ENCODE measurements at regions not wholly inside any gene's neighbourhood (a gene's known extent, or its start where the extent isn't known, plus 50 kb on each side); places are given as distances from the start of the nearest gene placed in this dataset.

GRCh38 chr22:49158741-49159564 lies 668.7 kb downstream of the BRD1 start:
- no peaks in the 10 kb centered on the region for H3F3A ChIP-seq (replicated peaks; ENCODE audit: low read depth)
- H3K4me3 ChIP-seq: no peak overlapping the region
- TF ChIP-seq POLR2AphosphoS5 (IDR thresholded peaks at IDR 0.05; ENCODE audit: low read depth): no peak
- TF ChIP-seq, protein P1, sequence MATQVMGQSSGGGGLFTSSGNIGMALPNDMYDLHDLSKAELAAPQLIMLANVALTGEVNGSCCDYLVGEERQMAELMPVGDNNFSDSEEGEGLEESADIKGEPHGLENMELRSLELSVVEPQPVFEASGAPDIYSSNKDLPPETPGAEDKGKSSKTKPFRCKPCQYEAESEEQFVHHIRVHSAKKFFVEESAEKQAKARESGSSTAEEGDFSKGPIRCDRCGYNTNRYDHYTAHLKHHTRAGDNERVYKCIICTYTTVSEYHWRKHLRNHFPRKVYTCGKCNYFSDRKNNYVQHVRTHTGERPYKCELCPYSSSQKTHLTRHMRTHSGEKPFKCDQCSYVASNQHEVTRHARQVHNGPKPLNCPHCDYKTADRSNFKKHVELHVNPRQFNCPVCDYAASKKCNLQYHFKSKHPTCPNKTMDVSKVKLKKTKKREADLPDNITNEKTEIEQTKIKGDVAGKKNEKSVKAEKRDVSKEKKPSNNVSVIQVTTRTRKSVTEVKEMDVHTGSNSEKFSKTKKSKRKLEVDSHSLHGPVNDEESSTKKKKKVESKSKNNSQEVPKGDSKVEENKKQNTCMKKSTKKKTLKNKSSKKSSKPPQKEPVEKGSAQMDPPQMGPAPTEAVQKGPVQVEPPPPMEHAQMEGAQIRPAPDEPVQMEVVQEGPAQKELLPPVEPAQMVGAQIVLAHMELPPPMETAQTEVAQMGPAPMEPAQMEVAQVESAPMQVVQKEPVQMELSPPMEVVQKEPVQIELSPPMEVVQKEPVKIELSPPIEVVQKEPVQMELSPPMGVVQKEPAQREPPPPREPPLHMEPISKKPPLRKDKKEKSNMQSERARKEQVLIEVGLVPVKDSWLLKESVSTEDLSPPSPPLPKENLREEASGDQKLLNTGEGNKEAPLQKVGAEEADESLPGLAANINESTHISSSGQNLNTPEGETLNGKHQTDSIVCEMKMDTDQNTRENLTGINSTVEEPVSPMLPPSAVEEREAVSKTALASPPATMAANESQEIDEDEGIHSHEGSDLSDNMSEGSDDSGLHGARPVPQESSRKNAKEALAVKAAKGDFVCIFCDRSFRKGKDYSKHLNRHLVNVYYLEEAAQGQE (IDR thresholded peaks at IDR 0.05; ENCODE audit: unreplicated experiment): no peak
- TF ChIP-seq EZH2phosphoT487 (IDR thresholded peaks at IDR 0.05; ENCODE audit: unreplicated experiment): no peak
- TF ChIP-seq STAT1 (IDR thresholded peaks at IDR 0.05; ENCODE audit: unreplicated experiment): no peak
- TF ChIP-seq ZNF114 (CRISPR knock-in tag; IDR thresholded peaks at IDR 0.05): no peak
- no peak for TF ChIP-seq JUNB (IDR thresholded peaks at IDR 0.05; ENCODE audit: unreplicated experiment)
- no peak for TF ChIP-seq EZH2 (IDR thresholded peaks at IDR 0.05; ENCODE audit: low read depth, unreplicated experiment)
- TF ChIP-seq ZNF462 (CRISPR knock-in tag; IDR thresholded peaks at IDR 0.05): no peak
- no peak for TF ChIP-seq NANOG (IDR thresholded peaks at IDR 0.05; ENCODE audit: borderline replicate concordance)
- TF ChIP-seq, protein P2, sequence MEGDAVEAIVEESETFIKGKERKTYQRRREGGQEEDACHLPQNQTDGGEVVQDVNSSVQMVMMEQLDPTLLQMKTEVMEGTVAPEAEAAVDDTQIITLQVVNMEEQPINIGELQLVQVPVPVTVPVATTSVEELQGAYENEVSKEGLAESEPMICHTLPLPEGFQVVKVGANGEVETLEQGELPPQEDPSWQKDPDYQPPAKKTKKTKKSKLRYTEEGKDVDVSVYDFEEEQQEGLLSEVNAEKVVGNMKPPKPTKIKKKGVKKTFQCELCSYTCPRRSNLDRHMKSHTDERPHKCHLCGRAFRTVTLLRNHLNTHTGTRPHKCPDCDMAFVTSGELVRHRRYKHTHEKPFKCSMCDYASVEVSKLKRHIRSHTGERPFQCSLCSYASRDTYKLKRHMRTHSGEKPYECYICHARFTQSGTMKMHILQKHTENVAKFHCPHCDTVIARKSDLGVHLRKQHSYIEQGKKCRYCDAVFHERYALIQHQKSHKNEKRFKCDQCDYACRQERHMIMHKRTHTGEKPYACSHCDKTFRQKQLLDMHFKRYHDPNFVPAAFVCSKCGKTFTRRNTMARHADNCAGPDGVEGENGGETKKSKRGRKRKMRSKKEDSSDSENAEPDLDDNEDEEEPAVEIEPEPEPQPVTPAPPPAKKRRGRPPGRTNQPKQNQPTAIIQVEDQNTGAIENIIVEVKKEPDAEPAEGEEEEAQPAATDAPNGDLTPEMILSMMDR (conservative IDR thresholded peaks at IDR 0.05; ENCODE audit: low read depth in 2 of 2): no peak
- no peak for TF ChIP-seq CREB1 (CRISPR knock-in tag; IDR thresholded peaks at IDR 0.05; ENCODE audit: low read depth)
- no peak overlapping the region for H2AFZ ChIP-seq
- Mint-ChIP-seq H3K4me1 (no peaks in the 10 kb centered on the region; the same call in 2 of the 3 replicates), H3K27ac (no peak overlapping the region), H3K9me3 (no peaks in the 10 kb centered on the region; the same call in 2 of the 3 replicates), H3K36me3 (ENCODE audit: low read depth) (no peaks in the 10 kb centered on the region), H3K4me3 (no peak overlapping the region), H3K27me3 (ENCODE audit: insufficient read depth, low read depth, poor library complexity) (peaks cover 9% of the 10 kb centered on the region)
- no peaks in the 10 kb centered on the region for H3K79me2 ChIP-seq (replicated peaks; ENCODE audit: insufficient read depth)
- no peak overlapping the region for H3K4me2 ChIP-seq
- H3K27ac ChIP-seq (ENCODE audit: low read depth): no peak overlapping the region
- H3K9me2 ChIP-seq (ENCODE audit: insufficient read depth): no peaks in the 10 kb centered on the region
- no peaks in the 10 kb centered on the region for H3K27me3 ChIP-seq (ENCODE audit: insufficient read depth)
- DNase-seq (ENCODE audit: low spot score): no peak
- ATAC-seq: no peak
- H3K4me1 ChIP-seq (ENCODE audit: insufficient read depth): no peaks in the 10 kb centered on the region
- peaks cover 7% of the 10 kb centered on the region; the same call in 1 of the 2 replicates for H3K36me3 ChIP-seq (ENCODE audit: insufficient read depth)
- H4K20me1 ChIP-seq (replicated peaks; ENCODE audit: insufficient read depth): no peaks in the 10 kb centered on the region

All from GM23338 (cell line).